HepG2 (cell line): ENCODE measurements at regions not wholly inside any gene's neighbourhood (a gene's known extent, or its start where the extent isn't known, plus 50 kb on each side); places are given as distances from the start of the nearest gene placed in this dataset.

Experiments used
- ATAC-seq: fragments of 200-7000 bp; cut with Tn5 transposase; 3 replicates; pipeline ENCODE4 v1.9.1; 2020; ENCODE audit warnings: mild to moderate bottlenecking, moderate library complexity
- BruUV-seq: library from RNA; stranded (reverse); fragments of 400-500 nt; replicated peaks from 2 replicates; lab custom pipeline; 2021; lab: Mats Ljungman, UMichigan
- CTCF ChIA-PET: fragments of 300-600 bp; formaldehyde crosslinking; extraction: SDS; loops from one replicate; lab custom pipeline; 2021; ENCODE audit warnings: low total read pairs, inconsistent platforms, low intra/inter-chr PET ratio; lab: Yijun Ruan, JAX
- POLR2A ChIA-PET: fragments of 350-600 bp; sonication (Branson Sonifier 250); formaldehyde crosslinking; loops from one replicate; lab custom pipeline; 2020; ENCODE audit warnings: antibody characterized with exemption, inconsistent platforms; lab: Yijun Ruan, JAX
- DNase-seq: peaks from one replicate; pipeline ENCODE4 v3.0.0-alpha.2; 2015; ENCODE audit warnings: low spot score
- FAIRE-seq: peaks from 3 replicates; lab custom pipeline; 2011; peaks lifted over from hg19 to GRCh38; lab: Jason Lieb, UNC
- H2AFZ ChIP-seq: one replicate; pipeline ENCODE4 v1.6.1; 2011; ENCODE audit warnings: low read length, inconsistent platforms
- H3K27ac ChIP-seq: fragments of 300-600 bp; 3 replicates; pipeline ENCODE4 v1.8.0; 2011; ENCODE audit warnings: mixed run types, mild to moderate bottlenecking, mixed read lengths, low read length, inconsistent platforms; ENCODE audit not compliant: insufficient read depth; ENCODE audit errors: extremely low read length
- H3K27me3 ChIP-seq, 2 experiments: fragments of 200-600 bp in 1 of 2; 2 replicates in 1 of 2; 3 replicates in 1 of 2; pipeline versions ENCODE4 v1.6.0 to v1.8.0; 2011; ENCODE audit warnings: low read length in 2 of 2, mild to moderate bottlenecking in 2 of 2, moderate library complexity in 2 of 2, inconsistent platforms in 1 of 2; ENCODE audit not compliant: insufficient read depth in 2 of 2, control insufficient read depth in 1 of 2
- H3K36me3 ChIP-seq, 2 experiments: fragments of 200-600 bp in 1 of 2; replicated peaks in 1 of 2; 2 replicates in 1 of 2; 3 replicates in 1 of 2; pipeline versions ENCODE4 v1.5.1 to v1.8.0; 2011; ENCODE audit warnings: low read length in 2 of 2, inconsistent platforms in 1 of 2; ENCODE audit not compliant: insufficient read depth in 2 of 2, control insufficient read depth in 1 of 2
- H3K4me1 ChIP-seq: 2 replicates; pipeline ENCODE4 v1.5.1; 2012; ENCODE audit warnings: low read length, inconsistent platforms; ENCODE audit not compliant: insufficient read depth
- H3K4me2 ChIP-seq: 2 replicates; pipeline ENCODE4 v1.6.0; 2011; ENCODE audit warnings: low read depth, low read length, inconsistent platforms
- H3K4me3 ChIP-seq, 3 experiments: fragments of 200-600 bp in 1 of 3; sonication (generic), shearing (Covaris generic) in 1 of 3; replicated peaks in 1 of 3; 2 replicates each; pipeline ENCODE4 v1.5.1; 2011 to 2016; ENCODE audit warnings: low read length in 3 of 3, inconsistent platforms in 2 of 3, low read depth in 2 of 3, mild to moderate bottlenecking in 2 of 3, control low read depth in 1 of 3, mixed read lengths in 1 of 3; ENCODE audit not compliant: insufficient read depth in 1 of 3
- H3K79me2 ChIP-seq: one replicate; pipeline ENCODE4 v1.6.1; 2011; ENCODE audit warnings: low read length, inconsistent platforms; ENCODE audit not compliant: insufficient read depth
- H3K9ac ChIP-seq: 2 replicates; pipeline ENCODE4 v1.6.0; 2011; ENCODE audit warnings: mild to moderate bottlenecking, low read depth, low read length, inconsistent platforms; ENCODE audit not compliant: insufficient read depth
- H3K9me3 ChIP-seq: 2 replicates; pipeline ENCODE4 v1.5.1; 2012; ENCODE audit warnings: mild to moderate bottlenecking, low read length
- H4K20me1 ChIP-seq: 2 replicates; pipeline ENCODE4 v1.6.0; 2011; ENCODE audit warnings: inconsistent platforms, mild to moderate bottlenecking, low read length, moderate library complexity; ENCODE audit not compliant: insufficient read depth
- ARNT ChIP-seq: fragments of 450-650 bp; IDR thresholded peaks from 2 replicates; pipeline ENCODE4 v1.6.1; 2017
- ASH2L ChIP-seq: fragments of 300-600, 200-600 bp; sonication (generic); IDR thresholded peaks from 2 replicates; pipeline ENCODE4 v1.7.0; 2017; ENCODE audit warnings: low read depth, mild to moderate bottlenecking, moderate library complexity, mixed read lengths, low read length; ENCODE audit not compliant: insufficient read length
- EEA1 ChIP-seq: sonication (generic); formaldehyde crosslinking; IDR thresholded peaks from 2 replicates; pipeline ENCODE4 v1.5.1; 2020; ENCODE audit warnings: mild to moderate bottlenecking, missing genetic modification reagents, borderline replicate concordance
- FIP1L1 ChIP-seq: fragments of 200-400 bp; formaldehyde crosslinking; IDR thresholded peaks from 2 replicates; pipeline ENCODE4 v1.6.1; 2018; ENCODE audit warnings: low read depth, mild to moderate bottlenecking, low read length, moderate library complexity, borderline replicate concordance; ENCODE audit not compliant: insufficient read depth
- KLF11 ChIP-seq: IDR thresholded peaks from 2 replicates; pipeline ENCODE4 v1.6.1; 2016; ENCODE audit warnings: missing compliant biosample characterization
- MIER2 ChIP-seq: IDR thresholded peaks from 2 replicates; pipeline ENCODE4 v1.6.1; 2016; ENCODE audit warnings: missing biosample characterization, missing genetic modification reagents
- MZF1 ChIP-seq: sonication (generic); formaldehyde crosslinking; IDR thresholded peaks from 2 replicates; pipeline ENCODE4 v1.8.1; 2023; ENCODE audit warnings: mild to moderate bottlenecking, missing genetic modification reagents, borderline replicate concordance
- POLR2AphosphoS5 ChIP-seq: IDR thresholded peaks from 2 replicates; pipeline ENCODE4 v1.6.1; 2012; ENCODE audit warnings: low read depth, low read length
- RAD51 ChIP-seq: fragments of 450-650 bp; IDR thresholded peaks from 2 replicates; pipeline ENCODE4 v1.6.1; 2016; ENCODE audit warnings: borderline replicate concordance
- U2AF1 ChIP-seq: fragments of 200-400 bp; formaldehyde crosslinking; optimal IDR thresholded peaks from 2 replicates; pipeline ENCODE3; 2017; ENCODE audit warnings: mild to moderate bottlenecking, low read depth, low read length
- ZBTB3 ChIP-seq: sonication (generic); formaldehyde crosslinking; IDR thresholded peaks from 2 replicates; pipeline ENCODE4 v1.4.0; 2020; ENCODE audit warnings: low read depth, mild to moderate bottlenecking, moderate library complexity, missing genetic modification reagents, borderline replicate concordance
- ZNF263 ChIP-seq: sonication (generic); formaldehyde crosslinking; IDR thresholded peaks from 2 replicates; pipeline ENCODE4 v1.4.0; 2020; ENCODE audit warnings: missing genetic modification reagents
- ZNF275 ChIP-seq: sonication (generic); formaldehyde crosslinking; IDR thresholded peaks from 2 replicates; pipeline ENCODE4 v1.8.0; 2022; ENCODE audit warnings: missing genetic modification reagents, mild to moderate bottlenecking, inconsistent platforms, borderline replicate concordance
- ZNF34 ChIP-seq: sonication (generic); formaldehyde crosslinking; IDR thresholded peaks from 2 replicates; pipeline ENCODE4 v1.4.0; 2020; ENCODE audit warnings: mild to moderate bottlenecking, missing genetic modification reagents, borderline replicate concordance
- ZNF605 ChIP-seq: sonication (generic); formaldehyde crosslinking; IDR thresholded peaks from 2 replicates; pipeline ENCODE4 v1.8.0; 2022; ENCODE audit warnings: mild to moderate bottlenecking, missing genetic modification reagents
- ZNF773 ChIP-seq: sonication (generic); formaldehyde crosslinking; IDR thresholded peaks from 2 replicates; pipeline ENCODE4 v1.4.0; 2020; ENCODE audit warnings: missing genetic modification reagents, borderline replicate concordance
- ZNF816 ChIP-seq: sonication (generic); formaldehyde crosslinking; IDR thresholded peaks from 2 replicates; pipeline ENCODE4 v1.8.0; 2022; ENCODE audit warnings: missing genetic modification reagents, mild to moderate bottlenecking, borderline replicate concordance
- WGBS: methylation state at CpG from one replicate; pipeline ENCODE4 v1.1.6; 2017; ENCODE audit warnings: low lambda C conversion rate; 5-methylcytosine and 5-hydroxymethylcytosine counted together
- in situ Hi-C: cut with HindIII; loops from 2 replicates; pipeline ENCODE4 v1.10.0; 2017; ENCODE audit warnings: low pct_unique_long_range_greater_than_20kb; ENCODE audit not compliant: extremely low pct_ligation_motif_present
- intact Hi-C: fragments of 100-400 bp; cut with micrococcal nuclease; formaldehyde crosslinking; loops from one replicate; pipeline ENCODE4 v1.10.0; 2022; ENCODE audit not compliant: unreplicated experiment
- TF ChIP-seq, protein P1 (sequence below): sonication (generic); formaldehyde crosslinking; IDR thresholded peaks from 2 replicates; pipeline ENCODE4 v1.5.0; 2020; ENCODE audit warnings: mild to moderate bottlenecking, missing genetic modification reagents

- in situ Hi-C loops, result no loop called here
- DNase-seq (no peak), FAIRE-seq (no peak), ATAC-seq (no peak)
- H3K9ac ChIP-seq, result no peak overlapping the region
- TF ChIP-seq ZBTB3 (CRISPR knock-in tag) (no peak), KLF11 (CRISPR knock-in tag) (no peak), MIER2 (CRISPR knock-in tag) (no peak), ZNF773 (CRISPR knock-in tag) (no peak), FIP1L1 (no peak), ASH2L (no peak), POLR2AphosphoS5 (no peak), ZNF605 (no peak), MZF1 (CRISPR knock-in tag) (no peak), ZNF275 (no peak), EEA1 (CRISPR knock-in tag) (no peak), ZNF34 (CRISPR knock-in tag) (no peak), ZNF816 (CRISPR knock-in tag) (no peak), RAD51 (no peak), U2AF1 (no peak), ARNT (no peak), ZNF263 (no peak)
- TF ChIP-seq, protein P1, sequence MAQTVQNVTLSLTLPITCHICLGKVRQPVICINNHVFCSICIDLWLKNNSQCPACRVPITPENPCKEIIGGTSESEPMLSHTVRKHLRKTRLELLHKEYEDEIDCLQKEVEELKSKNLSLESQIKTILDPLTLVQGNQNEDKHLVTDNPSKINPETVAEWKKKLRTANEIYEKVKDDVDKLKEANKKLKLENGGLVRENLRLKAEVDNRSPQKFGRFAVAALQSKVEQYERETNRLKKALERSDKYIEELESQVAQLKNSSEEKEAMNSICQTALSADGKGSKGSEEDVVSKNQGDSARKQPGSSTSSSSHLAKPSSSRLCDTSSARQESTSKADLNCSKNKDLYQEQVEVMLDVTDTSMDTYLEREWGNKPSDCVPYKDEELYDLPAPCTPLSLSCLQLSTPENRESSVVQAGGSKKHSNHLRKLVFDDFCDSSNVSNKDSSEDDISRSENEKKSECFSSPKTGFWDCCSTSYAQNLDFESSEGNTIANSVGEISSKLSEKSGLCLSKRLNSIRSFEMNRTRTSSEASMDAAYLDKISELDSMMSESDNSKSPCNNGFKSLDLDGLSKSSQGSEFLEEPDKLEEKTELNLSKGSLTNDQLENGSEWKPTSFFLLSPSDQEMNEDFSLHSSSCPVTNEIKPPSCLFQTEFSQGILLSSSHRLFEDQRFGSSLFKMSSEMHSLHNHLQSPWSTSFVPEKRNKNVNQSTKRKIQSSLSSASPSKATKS (CRISPR knock-in tag), result no peak
- no peak overlapping the region for H2AFZ ChIP-seq
- no peak overlapping the region for H3K27ac ChIP-seq
- POLR2A ChIA-PET, result no interaction called here
- no peaks in the 10 kb centered on the region for H4K20me1 ChIP-seq
- H3K4me3 ChIP-seq, result no peak overlapping the region
- CTCF ChIA-PET, result no interaction called here
- intact Hi-C loops, result no loop called here
- no peaks in the 10 kb centered on the region for H3K36me3 ChIP-seq
- no peaks in the 10 kb centered on the region for H3K27me3 ChIP-seq
- peaks cover 29% of the 10 kb centered on the region for H3K4me1 ChIP-seq
- H3K4me2 ChIP-seq, result no peak overlapping the region
- H3K9me3 ChIP-seq, result no peaks in the 10 kb centered on the region
- H3K79me2 ChIP-seq, result no peaks in the 10 kb centered on the region
- BruUV-seq, result no TSS peak
- 82% methylated on average over 4 of the region's 4 CpGs for WGBS
Observed at GRCh38 chr7:25056368-25056767, 68.7 kb downstream of the CYCS start.
